Endothelial cell of umbilical vein (primary cell): ENCODE measurements at regions not wholly inside any gene's neighbourhood (a gene's known extent, or its start where the extent isn't known, plus 50 kb on each side); places are given as distances from the start of the nearest gene placed in this dataset.
A peak's percentile ranks its signal among the peaks of the same experiment; 100 is the strongest.

ENCODE experiments used
- BruUV-seq: library from RNA; stranded (reverse); fragments of 400-500 nt; replicated peaks from 2 replicates; lab custom pipeline; 2021; lab: Mats Ljungman, UMichigan
- CTCF ChIA-PET: fragments of 300-600, 350-600 bp; sonication (Branson Sonifier 250); formaldehyde crosslinking; loops from one replicate; lab custom pipeline; 2021; ENCODE audit warnings: antibody characterized with exemption, inconsistent platforms; lab: Charles Lee
- POLR2A ChIA-PET: fragments of 300-600, 350-600 bp; sonication (Branson Sonifier 250); formaldehyde crosslinking; loops from one replicate; lab custom pipeline; 2021; ENCODE audit warnings: antibody characterized with exemption, inconsistent platforms; lab: Charles Lee
- DNase-seq: peaks from one replicate; pipeline ENCODE4 v3.0.0-alpha.2; 2011; ENCODE audit warnings: low read depth, low spot score
- FAIRE-seq: peaks from 2 replicates; lab custom pipeline; 2011; peaks lifted over from hg19 to GRCh38; lab: Jason Lieb, UNC
- H2AFZ ChIP-seq: 2 replicates; pipeline ENCODE4 v1.6.0; 2012; ENCODE audit warnings: low read depth, low read length, control low read depth, inconsistent platforms
- H3K27ac ChIP-seq: 2 replicates; pipeline ENCODE4 v1.5.1; 2011; ENCODE audit warnings: low read depth, mild to moderate bottlenecking, control low read depth, low read length, moderate library complexity; ENCODE audit not compliant: insufficient read depth
- H3K27me3 ChIP-seq, 2 experiments: 2 replicates each; pipeline versions ENCODE4 v1.6.0 to v1.6.1; 2011; ENCODE audit warnings: low read length in 2 of 2, mixed read lengths in 1 of 2; ENCODE audit not compliant: control insufficient read depth in 2 of 2, insufficient read depth in 2 of 2
- H3K36me3 ChIP-seq, 2 experiments: 2 replicates in 1 of 2; 3 replicates in 1 of 2; pipeline ENCODE4 v1.5.1; 2011; ENCODE audit warnings: low read length in 2 of 2, mild to moderate bottlenecking in 1 of 2, moderate library complexity in 1 of 2; ENCODE audit not compliant: control insufficient read depth in 2 of 2, insufficient read depth in 2 of 2; ENCODE audit errors: extremely low read depth in 1 of 2
- H3K4me1 ChIP-seq: 3 replicates; pipeline ENCODE4 v1.5.1; 2011; ENCODE audit warnings: mild to moderate bottlenecking, low read length; ENCODE audit not compliant: control insufficient read depth, insufficient read depth; ENCODE audit errors: extremely low read depth
- H3K4me2 ChIP-seq: 2 replicates; pipeline ENCODE4 v1.6.1; 2011; ENCODE audit warnings: low read length, control low read depth, mixed read lengths; ENCODE audit not compliant: insufficient read depth
- H3K4me3 ChIP-seq, 3 experiments: fragments of 200-600 bp in 1 of 3; sonication (generic), shearing (Covaris generic) in 1 of 3; replicated peaks in 1 of 3; 2 replicates each; pipeline ENCODE4 v1.5.1; 2011 to 2016; ENCODE audit warnings: control low read depth in 3 of 3, low read length in 3 of 3, mild to moderate bottlenecking in 2 of 3, inconsistent platforms in 1 of 3, low read depth in 1 of 3, moderate library complexity in 1 of 3; ENCODE audit not compliant: insufficient read depth in 1 of 3
- H3K79me2 ChIP-seq: 2 replicates; pipeline ENCODE4 v1.6.0; 2012; ENCODE audit warnings: low read length, inconsistent platforms; ENCODE audit not compliant: control insufficient read depth, insufficient read depth
- H3K9ac ChIP-seq: replicated peaks from 2 replicates; pipeline ENCODE3; 2011; ENCODE audit warnings: low read length, control low read depth; ENCODE audit not compliant: insufficient read depth; ENCODE audit errors: extremely low read depth
- H3K9me1 ChIP-seq: replicated peaks from 3 replicates; pipeline ENCODE4 v1.6.0; 2011; ENCODE audit warnings: mild to moderate bottlenecking, low read length; ENCODE audit not compliant: control insufficient read depth, insufficient read depth; ENCODE audit errors: extremely low read depth
- H3K9me3 ChIP-seq: replicated peaks from 2 replicates; pipeline ENCODE4 v1.5.1; 2012; ENCODE audit warnings: low read length, inconsistent platforms; ENCODE audit not compliant: control insufficient read depth, insufficient read depth
- H4K20me1 ChIP-seq: replicated peaks from 2 replicates; pipeline ENCODE3; 2011; ENCODE audit warnings: mild to moderate bottlenecking, low read length; ENCODE audit not compliant: control insufficient read depth, insufficient read depth; ENCODE audit errors: extremely low read depth
- EZH2 ChIP-seq: IDR thresholded peaks from 2 replicates; pipeline ENCODE4 v1.6.1; 2012; ENCODE audit warnings: borderline replicate concordance, low read depth, mild to moderate bottlenecking, moderate library complexity, low read length, inconsistent platforms; ENCODE audit not compliant: severe bottlenecking
- FOS ChIP-seq: IDR thresholded peaks from 2 replicates; pipeline ENCODE4 v1.6.1; 2011; ENCODE audit warnings: mild to moderate bottlenecking, low read length, moderate library complexity, borderline replicate concordance; ENCODE audit not compliant: insufficient read depth
- GATA2 ChIP-seq: IDR thresholded peaks from 2 replicates; pipeline ENCODE4 v1.7.0; 2011; ENCODE audit warnings: low read depth, mild to moderate bottlenecking, moderate library complexity, mixed read lengths, low read length; ENCODE audit not compliant: insufficient read length, insufficient read depth
- JUN ChIP-seq: IDR thresholded peaks from 2 replicates; pipeline ENCODE4 v1.6.1; 2011; ENCODE audit warnings: borderline replicate concordance, low read depth; ENCODE audit not compliant: insufficient read length, insufficient read depth
- MAX ChIP-seq: IDR thresholded peaks from 2 replicates; pipeline ENCODE4 v1.6.1; 2011; ENCODE audit not compliant: insufficient read depth, insufficient read length
- MYC ChIP-seq: IDR thresholded peaks from one replicate; pipeline ENCODE4 v1.6.1; 2011; ENCODE audit warnings: mild to moderate bottlenecking, low read depth, low read length
- POLR2A ChIP-seq: IDR thresholded peaks from 2 replicates; pipeline ENCODE4 v1.6.1; 2012; ENCODE audit warnings: low read depth, mild to moderate bottlenecking, control low read depth, low read length
- POLR2AphosphoS5 ChIP-seq: IDR thresholded peaks from 2 replicates; pipeline ENCODE4 v1.6.1; 2012; ENCODE audit warnings: low read depth, mild to moderate bottlenecking, control low read depth, low read length, moderate library complexity; ENCODE audit not compliant: insufficient read depth
- dilution Hi-C: fragments of 300-500 bp; cut with MboI; formaldehyde crosslinking; loops from one replicate; pipeline ENCODE4 v1.15.0; 2019; ENCODE audit warnings: low sequenced_read_pairs; ENCODE audit not compliant: extremely low pct_ligation_motif_present
- intact Hi-C: fragments of 100-400 bp; cut with micrococcal nuclease; formaldehyde crosslinking; loops from one replicate; pipeline ENCODE4 v1.10.0; 2022
- TF ChIP-seq, protein P1 (sequence below), 2 donors: IDR thresholded peaks; 1 replicate in 1 of 2; 2 replicates in 1 of 2; pipeline ENCODE4 v1.5.1; 2011; ENCODE audit warnings: low read length in 2 of 2, mild to moderate bottlenecking in 2 of 2, moderate library complexity in 2 of 2, control low read depth in 1 of 2, inconsistent platforms in 1 of 2, low read depth in 1 of 2; ENCODE audit not compliant: insufficient read depth in 1 of 2; ENCODE audit errors: extremely low read depth in 1 of 2

GRCh38 chr7:22651036-22651435 is 76.0 kb upstream of the IL6 start:
- H3K4me2 ChIP-seq = peak overlapping the region; percentile 39
- no peak overlapping the region for H3K4me3 ChIP-seq
- H3K9me1 ChIP-seq = no peaks in the 10 kb centered on the region
- H3K27ac ChIP-seq = peak overlapping the region; percentile 99
- ChIA-PET POLR2A (interaction anchor here (2.0 kb wide), 1 partner anchor 76 kb away, joined by 7 read pairs; the partner anchor contains the start of gene IL6), CTCF (interaction anchor here (0.7 to 2.3 kb wide), 7 partner anchors 10 to 141 kb away, joined by 3 to 19 read pairs (median 7); partner anchors contain the start of gene IL6)
- H3K4me1 ChIP-seq = peaks cover 69% of the 10 kb centered on the region
- intact Hi-C loops = loop anchor here (1.0 to 10.0 kb wide), 5 partner anchors 19 to 524 kb away; partner anchors contain the start of gene HYCC1
- no peaks in the 10 kb centered on the region for H3K36me3 ChIP-seq
- H3K79me2 ChIP-seq = no peaks in the 10 kb centered on the region
- H4K20me1 ChIP-seq = no peaks in the 10 kb centered on the region
- H3K27me3 ChIP-seq = no peaks in the 10 kb centered on the region
- dilution Hi-C loops = no loop called here
- peak overlapping the region; percentile 67 for H3K9ac ChIP-seq
- FAIRE-seq (peak; percentile 8), DNase-seq (no peak)
- H2AFZ ChIP-seq = no peak overlapping the region
- BruUV-seq = TSS peak; percentile 67
- peaks cover 2% of the 10 kb centered on the region for H3K9me3 ChIP-seq
- TF ChIP-seq FOS (no peak), JUN (peak; percentile 33)

DNA sequence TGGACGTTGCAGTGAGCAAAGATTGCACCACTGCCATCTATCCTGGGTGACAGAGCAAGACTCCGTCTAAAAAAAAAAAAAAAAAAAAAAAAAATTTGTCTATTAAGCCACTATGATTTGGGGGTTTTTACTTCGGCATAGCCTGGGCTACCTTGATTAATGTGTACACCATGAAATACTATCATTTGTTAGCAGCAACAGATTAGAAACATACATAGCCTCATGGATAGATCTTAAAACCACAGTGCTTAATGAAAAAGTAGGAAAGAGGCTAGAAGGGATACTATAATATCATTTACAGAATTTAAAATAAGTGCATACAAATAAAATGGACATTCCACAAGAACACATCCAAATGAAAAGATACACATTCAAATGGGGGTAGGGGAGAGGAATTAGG is 77.3 kb upstream of the IL6 start:
- no peaks in the 10 kb centered on the region for H4K20me1 ChIP-seq
- no peaks in the 10 kb centered on the region for H3K79me2 ChIP-seq
- no TSS peak for BruUV-seq
- H3K9me1 ChIP-seq = no peaks in the 10 kb centered on the region
- no peaks in the 10 kb centered on the region for H3K27me3 ChIP-seq
- FAIRE-seq (no peak), DNase-seq (no peak)
- no peak overlapping the region for H3K4me3 ChIP-seq
- ChIA-PET POLR2A (interaction anchor here (1.2 kb wide), 1 partner anchor 17 kb away, joined by 3 read pairs; no protein-coding TSS in a partner anchor), CTCF (no interaction called here)
- H2AFZ ChIP-seq = no peak overlapping the region
- intact Hi-C loops = loop anchor here (5.0 to 10.0 kb wide), 3 partner anchors 205 to 522 kb away; partner anchors contain the start of gene HYCC1
- no peak overlapping the region for H3K4me2 ChIP-seq
- H3K9me3 ChIP-seq = peaks cover 2% of the 10 kb centered on the region
- dilution Hi-C loops = no loop called here
- peaks cover 69% of the 10 kb centered on the region for H3K4me1 ChIP-seq
- no peak overlapping the region for H3K27ac ChIP-seq
- TF ChIP-seq POLR2AphosphoS5 (no peak), MYC (no peak), POLR2A (no peak), JUN (no peak), EZH2 (no peak), GATA2 (no peak), MAX (no peak), FOS (no peak)
- TF ChIP-seq, protein P1, sequence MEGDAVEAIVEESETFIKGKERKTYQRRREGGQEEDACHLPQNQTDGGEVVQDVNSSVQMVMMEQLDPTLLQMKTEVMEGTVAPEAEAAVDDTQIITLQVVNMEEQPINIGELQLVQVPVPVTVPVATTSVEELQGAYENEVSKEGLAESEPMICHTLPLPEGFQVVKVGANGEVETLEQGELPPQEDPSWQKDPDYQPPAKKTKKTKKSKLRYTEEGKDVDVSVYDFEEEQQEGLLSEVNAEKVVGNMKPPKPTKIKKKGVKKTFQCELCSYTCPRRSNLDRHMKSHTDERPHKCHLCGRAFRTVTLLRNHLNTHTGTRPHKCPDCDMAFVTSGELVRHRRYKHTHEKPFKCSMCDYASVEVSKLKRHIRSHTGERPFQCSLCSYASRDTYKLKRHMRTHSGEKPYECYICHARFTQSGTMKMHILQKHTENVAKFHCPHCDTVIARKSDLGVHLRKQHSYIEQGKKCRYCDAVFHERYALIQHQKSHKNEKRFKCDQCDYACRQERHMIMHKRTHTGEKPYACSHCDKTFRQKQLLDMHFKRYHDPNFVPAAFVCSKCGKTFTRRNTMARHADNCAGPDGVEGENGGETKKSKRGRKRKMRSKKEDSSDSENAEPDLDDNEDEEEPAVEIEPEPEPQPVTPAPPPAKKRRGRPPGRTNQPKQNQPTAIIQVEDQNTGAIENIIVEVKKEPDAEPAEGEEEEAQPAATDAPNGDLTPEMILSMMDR (IDR thresholded peaks at IDR 0.05; ENCODE audit: extremely low read depth in 1 of 2, insufficient read depth in 1 of 2, low read depth in 1 of 2, low read length in 2 of 2) = no peak
- no peaks in the 10 kb centered on the region for H3K36me3 ChIP-seq
- H3K9ac ChIP-seq = no peak overlapping the region
